GM11168 (cell line): ENCODE measurements at regions not wholly inside any gene's neighbourhood (a gene's known extent, or its start where the extent isn't known, plus 50 kb on each side); places are given as distances from the start of the nearest gene placed in this dataset.

Source experiments
- in situ Hi-C: fragments of 300-500 bp; cut with MboI; formaldehyde crosslinking; loops from one replicate; pipeline ENCODE4 v1.12.0; 2022; ENCODE audit warnings: low sequenced_read_pairs; ENCODE audit not compliant: unreplicated experiment

GRCh38 chr21:43349644-43350043, 77.3 kb downstream of the SIK1 start:
- in situ Hi-C loops: no loop called here

DNA sequence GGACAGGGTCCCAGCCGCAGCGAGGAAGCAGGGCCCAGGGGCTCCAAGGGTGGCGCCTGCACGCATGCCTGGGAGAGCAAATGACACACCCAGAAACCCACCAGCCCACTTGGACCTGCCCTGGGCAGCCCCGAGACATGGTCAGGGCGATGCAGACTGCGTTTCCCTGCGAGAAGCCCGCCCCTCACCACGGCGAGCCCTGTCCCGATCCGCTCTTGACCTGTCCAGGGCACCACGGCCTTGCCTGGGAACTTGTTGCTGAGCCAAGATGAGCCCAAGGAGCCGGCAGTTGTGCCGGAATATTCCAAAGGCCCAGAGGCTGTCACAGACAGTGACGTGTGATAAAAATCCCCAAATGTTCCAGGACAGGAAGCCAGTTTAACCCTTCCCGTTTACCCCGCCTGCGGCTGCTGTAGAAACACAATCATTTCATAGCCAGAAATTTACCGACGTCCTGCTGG, 78.1 kb downstream of the SIK1 start:
- in situ Hi-C loops: no loop called here

GRCh38 chr21:43348170-43348766, 78.7 kb downstream of the SIK1 start:
- in situ Hi-C loops: no loop called here

DNA sequence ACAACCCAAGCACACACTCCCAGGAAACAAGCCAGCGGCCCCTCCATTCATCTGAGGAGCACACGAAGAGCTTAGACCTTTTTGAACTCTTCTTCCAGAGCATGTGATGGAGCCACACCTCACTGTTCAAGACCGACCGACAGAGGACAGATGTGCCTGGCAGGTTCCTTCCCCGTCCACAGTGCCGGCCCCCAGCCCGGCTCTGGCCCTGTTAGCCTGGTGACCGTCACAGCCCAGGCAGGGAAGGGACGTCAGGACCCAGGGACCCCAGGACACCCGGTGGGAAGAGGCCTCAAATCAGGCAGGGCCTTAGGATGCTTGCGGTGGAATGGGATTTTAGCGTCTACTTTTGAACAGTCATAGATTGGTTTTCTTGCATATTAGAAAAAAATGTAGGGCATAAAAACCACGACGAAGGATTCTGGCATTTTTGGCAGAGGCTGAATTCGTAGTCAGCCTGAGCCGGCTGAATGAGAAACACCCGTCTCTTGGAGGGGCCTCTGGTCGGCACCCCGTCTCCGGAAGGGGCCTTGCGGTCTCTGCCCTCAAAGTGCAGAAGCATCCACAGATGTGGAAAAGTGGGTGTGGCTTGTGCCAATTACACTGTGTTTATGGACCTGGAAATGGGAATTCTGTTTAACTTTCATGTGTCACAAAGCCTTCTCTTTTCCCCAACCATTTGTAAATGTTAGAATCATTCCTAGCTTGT, 79.3 kb downstream of the SIK1 start:
- in situ Hi-C loops: no loop called here

GRCh38 chr21:43346551-43346950, 80.4 kb downstream of the SIK1 start:
- in situ Hi-C loops: no loop called here

- in situ Hi-C loops: no loop called here
These were observed 81.1 kb downstream of the SIK1 start for GRCh38 chr21:43345746-43346409.

GRCh38 chr21:43345046-43345745, 81.7 kb downstream of the SIK1 start:
- in situ Hi-C loops: no loop called here

GRCh38 chr21:43343992-43344886, 82.7 kb downstream of the SIK1 start:
- in situ Hi-C loops: no loop called here

DNA sequence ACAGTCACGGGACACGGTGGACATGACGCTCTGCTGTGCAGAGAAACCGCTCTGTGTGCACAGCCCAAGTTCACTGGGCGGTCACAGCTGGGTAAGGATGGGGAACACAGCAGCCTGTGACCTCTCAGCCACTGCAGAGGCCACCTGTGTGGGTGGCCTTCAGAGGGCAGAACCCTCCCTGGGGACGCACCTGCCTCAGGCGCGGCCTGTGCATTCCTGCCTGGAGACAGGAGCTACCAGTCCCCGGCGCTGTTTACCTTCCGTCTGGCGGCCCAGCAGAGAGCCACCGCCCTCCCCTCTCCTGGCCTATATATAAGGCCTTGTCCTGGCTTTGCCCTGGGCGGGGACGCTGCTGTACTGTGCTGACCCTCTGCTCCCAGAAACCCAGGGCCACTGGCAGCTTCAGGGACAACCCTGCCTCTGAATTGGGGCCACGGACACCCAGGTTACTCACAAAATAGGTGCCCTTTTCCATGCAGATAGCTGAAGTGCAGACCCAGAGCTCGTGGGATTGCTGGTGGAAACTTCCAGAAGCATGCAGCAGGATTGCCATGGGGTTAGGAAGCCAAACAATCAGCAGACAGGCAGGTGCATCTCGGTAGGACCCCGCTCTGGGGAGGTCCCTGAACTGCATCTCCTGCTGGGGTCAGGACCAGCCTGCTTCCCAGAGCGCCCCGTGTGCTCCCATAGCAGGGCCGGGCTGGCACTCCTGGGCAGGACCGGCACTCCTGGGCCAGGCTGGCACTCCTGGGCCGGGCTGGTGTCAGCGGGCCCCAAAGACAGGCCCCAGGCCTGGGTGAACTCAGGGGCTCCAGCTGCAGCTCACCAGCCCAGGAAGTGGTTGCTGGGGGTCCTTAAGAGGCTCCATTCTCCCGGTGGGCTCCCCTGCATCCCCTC, 83.6 kb downstream of the SIK1 start:
- in situ Hi-C loops: no loop called here

DNA sequence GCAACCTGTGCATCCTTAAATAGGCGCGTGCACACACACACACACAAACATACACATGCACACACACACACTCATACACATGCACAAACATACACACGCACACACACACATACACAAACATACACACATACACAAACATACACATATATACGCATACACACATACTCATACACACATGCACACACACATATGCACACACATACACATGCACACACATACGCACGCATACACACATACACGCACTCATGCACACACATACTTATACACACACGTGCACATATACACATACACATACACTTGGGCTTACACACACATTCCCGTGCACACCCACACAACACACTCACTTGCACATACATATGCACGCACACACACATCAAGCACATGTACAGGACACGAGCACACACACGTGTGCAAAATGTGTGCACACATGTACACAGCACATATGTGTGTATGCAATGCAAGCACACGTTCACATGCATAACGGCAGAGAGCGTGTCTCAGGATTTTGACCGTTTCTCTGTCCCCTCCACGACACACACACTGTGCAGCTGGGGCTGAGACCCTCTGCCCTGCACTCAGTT, 84.5 kb downstream of the SIK1 start:
- in situ Hi-C loops: no loop called here

DNA sequence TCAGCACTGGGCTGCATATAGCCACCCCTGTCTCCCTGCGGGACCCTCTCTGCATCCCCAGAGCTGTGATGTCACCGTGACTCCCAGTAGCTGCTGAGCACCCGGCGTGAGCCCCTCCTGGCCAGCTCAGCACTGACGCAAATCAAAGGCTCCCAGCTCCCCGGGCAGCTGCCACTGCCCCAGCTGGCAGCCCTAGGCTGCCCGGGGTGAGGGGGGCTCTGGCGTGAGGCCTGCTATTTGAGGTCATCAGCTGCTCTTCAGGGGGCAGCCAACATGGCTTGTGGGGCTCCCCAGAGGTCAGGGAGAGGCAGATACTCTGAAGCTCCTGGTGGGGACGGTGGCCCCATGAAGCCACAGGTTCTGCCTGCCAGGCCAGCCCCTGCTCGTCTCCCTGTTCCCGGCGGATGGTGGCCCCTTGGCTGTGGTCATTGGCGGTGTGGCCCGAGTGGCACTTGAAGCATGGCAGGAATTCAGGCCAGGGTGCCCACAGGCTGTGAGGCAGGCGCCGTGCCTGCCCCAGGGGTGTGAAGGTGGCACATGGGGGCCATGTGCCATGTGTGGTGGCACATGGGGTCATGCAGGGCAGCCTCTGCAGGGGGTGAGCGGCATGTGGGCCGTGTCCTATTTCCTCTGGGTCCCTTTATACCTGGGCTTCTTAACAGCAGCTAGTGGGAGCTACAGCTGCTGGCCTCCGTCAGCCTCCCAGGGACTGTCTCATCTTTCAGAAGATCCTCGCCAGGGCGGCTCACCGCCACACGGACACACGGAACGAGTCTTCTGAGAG, 85.4 kb downstream of the SIK1 start:
- in situ Hi-C loops: no loop called here

- in situ Hi-C loops: no loop called here
These were observed 86.2 kb downstream of the SIK1 start for GRCh38 chr21:43340491-43341377.

DNA sequence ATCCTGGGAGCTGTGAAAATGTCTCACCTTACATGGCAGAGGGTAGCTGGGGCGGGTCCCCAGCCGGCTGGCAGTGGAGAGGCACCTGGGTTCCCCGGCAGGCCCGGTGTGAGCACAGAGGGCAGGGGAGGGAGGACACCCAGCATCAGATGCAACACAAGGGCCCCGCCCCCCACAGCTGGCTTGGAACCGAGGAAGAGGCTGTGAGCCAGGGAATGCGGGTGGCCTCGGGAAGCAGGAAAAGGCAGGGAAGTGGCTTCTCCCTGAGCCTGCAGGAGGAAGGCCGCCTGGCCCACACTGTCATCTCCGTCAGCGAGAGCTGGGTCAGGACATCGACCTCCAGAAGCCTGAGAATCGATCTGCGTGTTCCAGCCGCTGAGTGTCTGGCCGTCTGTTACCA, 87.3 kb downstream of the SIK1 start:
- in situ Hi-C loops: no loop called here

GRCh38 chr21:43338951-43339350, 88.0 kb downstream of the SIK1 start:
- in situ Hi-C loops: no loop called here

- in situ Hi-C loops: no loop called here
These were observed 88.9 kb downstream of the SIK1 start for GRCh38 chr21:43337901-43338655.

GRCh38 chr21:43335119-43335518, 91.8 kb downstream of the SIK1 start:
- in situ Hi-C loops: no loop called here
